WERI-Rb-1 (cell line): ENCODE measurements at regions not wholly inside any gene's neighbourhood (a gene's known extent, or its start where the extent isn't known, plus 50 kb on each side); places are given as distances from the start of the nearest gene placed in this dataset.

Experiments
- DNase-seq: peaks from one replicate; pipeline ENCODE4 v3.0.0-alpha.2; 2020
- H3K27ac ChIP-seq: fragments of 250-450 bp; sonication (Bioruptor Pico); 2 replicates; pipeline ENCODE4 v1.5.1; 2020; ENCODE audit warnings: mild to moderate bottlenecking, moderate library complexity
- H3K27me3 ChIP-seq: fragments of 250-450 bp; sonication (Bioruptor Pico); 2 replicates; pipeline ENCODE4 v1.5.1; 2021; ENCODE audit warnings: mild to moderate bottlenecking, low read depth, moderate library complexity; ENCODE audit not compliant: insufficient read depth, severe bottlenecking
- H3K36me3 ChIP-seq: fragments of 250-450 bp; sonication (Bioruptor Pico); 2 replicates; pipeline ENCODE4 v1.5.1; 2020; ENCODE audit warnings: mild to moderate bottlenecking, moderate library complexity
- H3K4me3 ChIP-seq: 2 replicates; pipeline ENCODE4 v1.5.1; 2011; ENCODE audit warnings: low read depth, mild to moderate bottlenecking, control low read depth, low read length
- H3K9me3 ChIP-seq: fragments of 250-450 bp; sonication (Bioruptor Pico); 2 replicates; pipeline ENCODE4 v1.5.1; 2021; ENCODE audit warnings: mild to moderate bottlenecking, moderate library complexity; ENCODE audit not compliant: severe bottlenecking
- TF ChIP-seq, protein P1 (sequence below): IDR thresholded peaks from 2 replicates; pipeline ENCODE4 v1.5.1; 2011; ENCODE audit warnings: low read depth, mild to moderate bottlenecking, control low read depth, inconsistent platforms, low read length

DNA sequence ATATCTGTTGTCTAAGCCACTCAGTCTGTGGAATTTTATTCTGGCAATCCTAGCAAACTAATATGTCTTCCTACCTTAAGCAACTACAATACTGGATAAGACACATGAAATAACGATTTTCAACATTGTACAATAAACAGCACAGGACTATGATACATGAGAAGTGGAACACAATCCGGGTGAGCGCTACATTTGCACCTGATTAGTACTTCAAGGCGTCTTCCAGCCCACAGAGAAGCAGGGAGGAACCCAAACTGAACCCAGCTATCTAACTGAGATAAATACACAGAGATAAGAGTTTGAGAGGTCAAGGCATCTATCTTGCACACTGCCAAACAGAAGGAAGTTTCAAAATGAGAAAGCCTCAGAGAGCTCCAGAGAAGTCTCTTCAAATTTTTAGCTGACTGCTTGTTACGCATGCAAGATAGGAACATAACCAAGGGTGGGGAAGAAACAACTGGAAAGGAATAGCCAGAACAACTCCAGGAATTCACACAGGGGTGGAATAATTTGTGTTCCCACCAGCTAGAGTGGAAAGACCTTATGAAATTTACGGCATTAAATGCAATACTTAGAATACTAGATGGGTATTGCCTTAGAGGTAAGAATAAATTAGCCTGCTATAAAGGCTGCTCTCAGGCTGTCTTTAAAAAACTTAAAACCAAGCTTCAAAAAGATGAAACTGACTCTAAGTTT lies 481.8 kb downstream of the MTRR start:
- DNase-seq = no peak
- TF ChIP-seq, protein P1, sequence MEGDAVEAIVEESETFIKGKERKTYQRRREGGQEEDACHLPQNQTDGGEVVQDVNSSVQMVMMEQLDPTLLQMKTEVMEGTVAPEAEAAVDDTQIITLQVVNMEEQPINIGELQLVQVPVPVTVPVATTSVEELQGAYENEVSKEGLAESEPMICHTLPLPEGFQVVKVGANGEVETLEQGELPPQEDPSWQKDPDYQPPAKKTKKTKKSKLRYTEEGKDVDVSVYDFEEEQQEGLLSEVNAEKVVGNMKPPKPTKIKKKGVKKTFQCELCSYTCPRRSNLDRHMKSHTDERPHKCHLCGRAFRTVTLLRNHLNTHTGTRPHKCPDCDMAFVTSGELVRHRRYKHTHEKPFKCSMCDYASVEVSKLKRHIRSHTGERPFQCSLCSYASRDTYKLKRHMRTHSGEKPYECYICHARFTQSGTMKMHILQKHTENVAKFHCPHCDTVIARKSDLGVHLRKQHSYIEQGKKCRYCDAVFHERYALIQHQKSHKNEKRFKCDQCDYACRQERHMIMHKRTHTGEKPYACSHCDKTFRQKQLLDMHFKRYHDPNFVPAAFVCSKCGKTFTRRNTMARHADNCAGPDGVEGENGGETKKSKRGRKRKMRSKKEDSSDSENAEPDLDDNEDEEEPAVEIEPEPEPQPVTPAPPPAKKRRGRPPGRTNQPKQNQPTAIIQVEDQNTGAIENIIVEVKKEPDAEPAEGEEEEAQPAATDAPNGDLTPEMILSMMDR = no peak
- Histone ChIP-seq H3K27me3 (peaks cover 20% of the 10 kb centered on the region), H3K4me3 (no peak overlapping the region), H3K36me3 (no peaks in the 10 kb centered on the region), H3K27ac (no peak overlapping the region), H3K9me3 (peaks cover 2% of the 10 kb centered on the region)

DNA sequence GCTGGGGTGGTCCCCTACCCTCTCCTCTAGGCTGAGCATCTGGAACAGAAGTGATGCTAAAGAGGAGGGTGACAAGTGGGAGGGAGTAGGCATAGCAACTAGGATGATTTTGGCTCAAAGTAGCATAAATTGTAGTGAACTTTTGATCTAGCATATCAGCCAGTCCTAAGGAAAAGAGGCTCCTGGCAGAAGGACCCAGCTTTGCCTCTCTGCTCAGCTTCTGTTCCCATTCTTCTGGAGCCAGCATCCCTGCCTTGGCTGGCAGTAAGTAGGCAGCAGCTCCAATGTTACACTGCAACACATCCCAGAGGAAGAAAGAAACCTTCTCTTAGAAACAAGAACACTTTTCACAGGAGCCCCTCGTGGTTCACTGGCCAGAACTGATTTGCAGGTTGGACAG lies 487.0 kb downstream of the MTRR start:
- H3K27ac ChIP-seq = no peak overlapping the region
- H3K9me3 ChIP-seq = no peaks in the 10 kb centered on the region
- no peak overlapping the region for H3K4me3 ChIP-seq
- no peaks in the 10 kb centered on the region for H3K36me3 ChIP-seq
- TF ChIP-seq, protein P1 = no peak
- H3K27me3 ChIP-seq = peaks cover 10% of the 10 kb centered on the region
- no peak for DNase-seq

DNA sequence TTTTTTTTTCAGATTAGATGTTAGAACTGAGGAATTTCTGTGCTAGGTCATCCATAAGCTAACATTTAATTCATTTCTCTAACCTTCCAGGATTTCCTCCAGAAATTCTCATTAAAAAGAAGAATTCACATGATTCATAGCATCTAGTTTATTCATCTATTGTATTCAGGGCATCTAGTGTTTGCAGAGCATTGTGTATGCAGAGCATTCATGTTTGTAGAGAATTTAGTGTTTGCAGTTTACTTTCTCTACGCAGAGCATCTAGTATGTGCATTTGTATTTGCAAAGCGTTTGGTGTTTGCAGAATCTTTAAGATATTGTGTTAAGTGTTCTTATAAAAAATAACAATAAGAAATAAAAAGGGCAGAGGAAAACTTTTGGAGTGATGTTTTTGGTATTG lies 491.1 kb downstream of the MTRR start:
- Histone ChIP-seq H3K4me3 (no peak overlapping the region), H3K36me3 (no peaks in the 10 kb centered on the region), H3K27me3 (peaks cover 12% of the 10 kb centered on the region), H3K27ac (no peak overlapping the region), H3K9me3 (no peaks in the 10 kb centered on the region)
- DNase-seq = no peak
- TF ChIP-seq, protein P1 = no peak

DNA sequence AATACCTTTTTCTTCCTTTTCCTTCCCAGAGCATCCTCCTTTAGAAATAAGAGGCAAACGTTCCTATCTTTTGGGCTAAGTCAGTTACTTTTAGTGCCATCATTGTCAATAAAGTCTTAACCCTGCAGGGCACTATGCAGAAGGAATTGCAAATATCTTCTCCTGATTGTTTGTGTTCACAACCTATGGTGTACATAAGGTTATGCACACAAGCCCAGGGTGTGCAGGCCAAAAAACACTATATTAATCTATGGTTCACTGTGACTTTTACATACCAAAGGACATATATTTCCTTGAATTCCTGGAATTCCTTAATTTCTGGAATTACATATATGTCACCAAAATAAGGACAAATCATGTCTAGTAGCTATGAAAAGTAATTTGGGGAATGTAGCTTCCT lies 493.5 kb downstream of the MTRR start:
- Histone ChIP-seq H3K27ac (no peak overlapping the region), H3K27me3 (peaks cover 18% of the 10 kb centered on the region), H3K36me3 (no peaks in the 10 kb centered on the region), H3K4me3 (no peak overlapping the region), H3K9me3 (no peaks in the 10 kb centered on the region)
- TF ChIP-seq, protein P1 = no peak
- DNase-seq = no peak

DNA sequence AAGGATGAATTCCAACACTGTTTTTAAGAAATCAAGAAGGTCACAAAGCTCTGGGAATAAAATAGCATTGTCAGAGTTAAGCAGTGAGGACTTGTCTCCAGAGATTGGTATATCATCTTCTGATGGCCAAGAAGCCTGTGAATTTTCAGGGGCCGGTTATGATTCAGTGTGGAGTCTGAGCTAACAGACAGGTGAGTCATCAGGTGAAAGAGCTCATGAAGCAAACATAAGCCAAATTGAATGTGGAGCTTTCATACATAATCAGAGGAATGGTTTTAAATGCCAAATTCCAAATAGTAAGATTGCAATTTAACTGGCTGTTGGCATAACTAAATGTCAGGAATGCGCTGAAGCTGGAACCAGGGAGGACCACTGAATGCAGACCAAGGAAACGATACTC lies 494.2 kb downstream of the MTRR start:
- DNase-seq = no peak
- peaks cover 19% of the 10 kb centered on the region for H3K27me3 ChIP-seq
- no peak overlapping the region for H3K4me3 ChIP-seq
- no peak overlapping the region for H3K27ac ChIP-seq
- H3K9me3 ChIP-seq = no peaks in the 10 kb centered on the region
- no peaks in the 10 kb centered on the region for H3K36me3 ChIP-seq
- TF ChIP-seq, protein P1 = no peak

DNA sequence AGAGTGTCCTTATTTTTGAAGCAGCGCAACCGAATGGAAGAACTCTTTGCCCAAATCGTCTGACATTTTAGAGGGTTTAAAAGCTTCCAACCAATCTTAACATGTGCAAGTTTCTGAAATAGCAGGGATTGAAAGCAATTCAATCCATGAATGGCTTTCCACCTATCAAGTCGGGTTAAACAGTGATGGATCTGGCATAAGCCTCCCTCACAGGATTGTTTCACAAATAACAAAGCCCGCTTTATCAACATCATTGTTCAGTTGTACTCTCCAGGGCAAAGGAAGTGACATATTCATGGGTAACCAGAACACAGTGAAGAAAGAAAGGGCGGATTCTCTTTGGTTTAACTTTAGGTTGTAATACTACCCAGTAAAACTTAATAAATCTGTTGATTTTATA lies 497.3 kb downstream of the MTRR start:
- Histone ChIP-seq H3K9me3 (no peaks in the 10 kb centered on the region), H3K27ac (no peak overlapping the region), H3K27me3 (peaks cover 21% of the 10 kb centered on the region), H3K4me3 (no peak overlapping the region), H3K36me3 (no peaks in the 10 kb centered on the region)
- TF ChIP-seq, protein P1 = no peak
- no peak for DNase-seq
